Ishikawa (cell line): ENCODE measurements at regions not wholly inside any gene's neighbourhood (a gene's known extent, or its start where the extent isn't known, plus 50 kb on each side); places are given as distances from the start of the nearest gene placed in this dataset.

Experiments
- CEBPB ChIP-seq: IDR thresholded peaks from 2 replicates; pipeline ENCODE4 v1.6.1; 2012
- EP300 ChIP-seq: IDR thresholded peaks from 2 replicates; pipeline ENCODE4 v1.6.1; 2012; ENCODE audit warnings: borderline replicate concordance
- RAD21 ChIP-seq: IDR thresholded peaks from 2 replicates; pipeline ENCODE4 v1.6.1; 2012; ENCODE audit warnings: low read depth
- TAF1 ChIP-seq: IDR thresholded peaks from 2 replicates; pipeline ENCODE4 v1.6.1; 2012; ENCODE audit warnings: low read depth, mild to moderate bottlenecking
- TCF12 ChIP-seq: IDR thresholded peaks from 2 replicates; pipeline ENCODE4 v1.6.1; 2012; ENCODE audit warnings: low read depth

GRCh38 chr1:166307261-166308188, 140.7 kb upstream of the FAM78B start:
- TF ChIP-seq RAD21 (no peak), TCF12 (no peak), EP300 (no peak), CEBPB (no peak), TAF1 (no peak)
